Right forelimb (tissue), 1 donor: ENCODE measurements at regions not wholly inside any gene's neighbourhood (a gene's known extent, or its start where the extent isn't known, plus 50 kb on each side); places are given as distances from the start of the nearest gene placed in this dataset.

Source experiments
- DNase-seq: peaks from one replicate; pipeline ENCODE4 v3.0.0-alpha.2; 2018

- DNase-seq = no peak
Measured at GRCh38 chr14:98144964-98145363, 1127.0 kb downstream of the BCL11B start.

- no peak for DNase-seq
Measured at GRCh38 chr14:98146416-98146815, 1125.6 kb downstream of the BCL11B start.

GRCh38 chr14:98154254-98154653 is 1117.7 kb downstream of the BCL11B start:
- DNase-seq = no peak

DNA sequence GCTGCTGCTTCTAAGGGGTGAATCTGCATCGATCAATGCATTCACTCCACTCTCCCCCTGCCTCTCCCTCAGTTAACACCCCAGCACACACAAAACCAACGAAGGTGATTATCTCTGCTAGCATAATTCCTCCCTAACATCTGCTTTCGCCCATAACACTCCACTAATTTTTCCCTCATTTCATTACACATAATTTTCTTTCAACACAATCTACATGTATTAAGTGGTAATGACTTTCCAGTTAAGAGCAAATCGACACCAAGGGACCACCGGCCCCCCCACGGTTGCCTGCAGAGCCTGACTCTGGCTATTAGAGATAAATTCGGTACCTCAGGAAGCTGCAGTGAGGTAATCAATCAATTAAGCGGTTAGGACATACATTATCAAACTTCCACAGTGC is 1115.6 kb downstream of the BCL11B start:
- no peak for DNase-seq

- DNase-seq = no peak
Measured at GRCh38 chr14:98160901-98161300, 1111.1 kb downstream of the BCL11B start.

DNA sequence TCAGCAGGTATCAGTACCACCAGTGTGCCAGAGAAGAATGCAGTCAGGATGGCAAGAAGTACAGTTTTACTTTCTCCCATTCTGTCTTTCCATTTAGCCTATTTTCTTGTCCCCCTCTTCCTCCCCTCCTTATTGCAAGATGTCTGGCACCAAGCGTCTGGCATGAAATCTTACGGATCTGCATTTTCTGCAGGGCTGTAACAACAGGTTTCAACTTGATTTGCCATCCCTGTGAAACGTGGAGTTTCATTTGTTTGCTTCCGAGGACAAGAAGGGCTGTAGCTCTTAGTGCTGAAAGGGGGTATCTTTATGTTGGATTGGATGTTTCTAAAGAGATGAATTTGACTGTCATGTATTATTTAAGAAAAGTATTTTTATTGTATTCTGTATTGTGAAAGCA is 1110.6 kb downstream of the BCL11B start:
- no peak for DNase-seq

DNA sequence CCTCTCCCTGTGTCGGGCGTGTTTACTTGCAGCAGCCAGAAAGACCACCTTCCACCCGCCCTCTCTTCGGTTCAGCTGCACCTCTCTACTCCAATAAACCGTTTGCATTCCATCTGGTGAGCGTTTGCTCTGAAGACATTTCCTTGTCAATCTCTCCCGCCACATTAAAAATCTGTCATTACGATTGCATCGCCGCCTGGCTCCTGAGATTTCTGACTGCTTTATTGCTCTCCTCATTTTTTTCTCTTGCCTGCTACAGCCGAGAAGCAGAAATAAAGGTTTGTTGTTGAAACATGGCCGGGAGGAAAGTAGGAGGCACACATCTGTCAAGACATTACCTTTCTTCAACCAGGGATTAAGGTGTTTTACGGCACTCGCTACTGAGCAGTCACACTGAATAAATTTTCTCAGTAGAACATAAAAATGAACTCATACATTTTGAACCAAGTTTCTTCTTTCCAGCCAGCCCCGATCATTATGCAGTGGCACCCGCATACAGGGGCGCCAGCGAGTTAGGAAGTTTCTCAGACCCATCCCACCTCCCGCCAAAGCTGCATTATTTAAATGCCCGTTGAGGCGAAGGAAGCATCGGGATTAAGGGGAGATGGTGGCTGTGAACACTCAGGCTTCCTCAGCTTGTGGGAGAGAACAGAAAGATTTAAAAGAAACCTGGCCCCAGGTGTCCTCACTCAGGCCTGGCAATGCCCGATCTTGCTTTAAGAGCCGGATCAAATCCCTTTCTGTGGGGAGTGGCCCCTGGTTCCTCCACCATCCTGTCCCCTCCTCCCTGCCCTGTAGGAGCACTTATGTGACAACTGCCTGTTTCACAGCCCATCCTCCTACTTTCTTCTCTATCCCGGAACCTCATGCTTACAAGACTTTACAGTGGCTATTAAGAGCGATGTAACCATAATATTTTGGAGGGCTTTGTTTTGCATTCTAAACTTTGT is 1108.9 kb downstream of the BCL11B start:
- DNase-seq = no peak

DNA sequence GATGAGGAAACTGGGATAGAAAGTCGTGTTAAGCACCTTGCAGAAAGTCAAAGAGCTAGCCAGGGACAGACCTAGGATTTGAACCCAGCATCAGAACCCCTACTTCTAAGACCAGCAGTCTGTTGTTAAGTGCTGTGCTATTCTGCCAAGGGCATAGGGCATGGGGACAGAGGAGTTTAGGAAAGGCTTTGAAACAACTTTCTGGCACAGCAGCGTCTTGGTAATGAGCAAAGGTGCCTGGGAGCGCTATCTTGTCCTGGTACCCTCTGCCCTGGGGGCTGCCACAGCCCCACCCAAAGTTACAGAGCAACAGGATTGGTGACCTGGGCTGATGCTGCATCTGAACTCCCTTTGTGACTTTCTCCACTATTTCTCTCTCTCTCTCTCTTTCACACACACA is 1108.1 kb downstream of the BCL11B start:
- DNase-seq = no peak

DNA sequence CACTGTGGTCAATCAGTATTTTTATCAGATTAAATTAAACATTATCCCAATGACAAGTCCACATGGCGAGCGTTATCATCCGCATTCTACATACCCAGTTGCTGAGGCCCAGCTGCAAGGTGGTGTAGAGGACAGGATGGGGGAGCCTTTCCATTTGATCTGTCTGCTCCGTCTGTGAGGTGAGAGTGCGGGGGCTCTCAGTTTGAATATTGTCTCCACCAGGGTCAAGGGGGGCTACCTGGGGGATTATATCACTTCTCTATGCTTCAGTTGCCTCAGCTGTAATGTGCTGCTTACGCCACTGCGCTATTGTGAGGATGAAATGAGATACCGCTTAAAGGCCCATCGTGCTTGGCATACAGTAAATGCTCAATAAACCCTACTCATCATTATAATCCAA is 1106.0 kb downstream of the BCL11B start:
- DNase-seq = no peak

DNA sequence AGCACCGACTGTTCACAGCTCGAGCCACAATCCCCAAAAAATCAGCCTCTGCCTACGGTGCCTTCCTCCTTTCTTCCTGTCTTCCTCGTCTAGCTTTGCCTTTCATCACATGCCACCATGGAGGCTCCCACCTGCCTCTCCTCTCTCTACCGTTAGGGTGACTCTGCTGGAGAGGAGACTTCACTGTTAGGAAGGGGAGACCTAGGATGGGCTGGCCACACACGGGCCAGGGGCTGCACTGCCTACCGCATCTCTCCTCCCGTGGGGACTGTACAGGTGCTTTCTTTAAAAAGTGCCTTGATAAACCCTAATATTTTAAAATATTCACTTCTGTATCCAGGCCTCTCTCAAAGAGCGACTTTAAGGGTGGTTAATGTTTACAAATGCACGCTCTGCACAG is 1104.7 kb downstream of the BCL11B start:
- DNase-seq = no peak

DNA sequence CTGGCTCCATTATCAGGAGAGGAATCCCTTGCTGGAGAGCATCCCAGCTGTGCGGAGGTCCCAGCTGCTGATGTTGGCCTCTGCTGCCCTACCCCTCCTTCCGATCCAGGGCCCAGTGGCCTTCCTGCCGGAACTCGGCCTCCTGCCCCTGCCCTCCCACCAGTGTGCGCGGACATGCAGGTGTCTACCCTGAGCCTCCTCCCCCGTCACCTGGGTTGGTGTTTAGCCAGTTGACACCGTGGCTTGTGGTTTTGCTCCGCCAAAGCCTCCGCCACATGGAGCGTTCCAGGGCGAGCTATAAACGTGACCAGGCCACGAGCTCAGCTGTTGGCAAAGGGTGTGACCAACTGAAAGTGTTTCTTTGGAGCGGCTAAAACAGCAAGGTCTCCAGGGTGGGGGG is 1104.3 kb downstream of the BCL11B start:
- DNase-seq = no peak

DNA sequence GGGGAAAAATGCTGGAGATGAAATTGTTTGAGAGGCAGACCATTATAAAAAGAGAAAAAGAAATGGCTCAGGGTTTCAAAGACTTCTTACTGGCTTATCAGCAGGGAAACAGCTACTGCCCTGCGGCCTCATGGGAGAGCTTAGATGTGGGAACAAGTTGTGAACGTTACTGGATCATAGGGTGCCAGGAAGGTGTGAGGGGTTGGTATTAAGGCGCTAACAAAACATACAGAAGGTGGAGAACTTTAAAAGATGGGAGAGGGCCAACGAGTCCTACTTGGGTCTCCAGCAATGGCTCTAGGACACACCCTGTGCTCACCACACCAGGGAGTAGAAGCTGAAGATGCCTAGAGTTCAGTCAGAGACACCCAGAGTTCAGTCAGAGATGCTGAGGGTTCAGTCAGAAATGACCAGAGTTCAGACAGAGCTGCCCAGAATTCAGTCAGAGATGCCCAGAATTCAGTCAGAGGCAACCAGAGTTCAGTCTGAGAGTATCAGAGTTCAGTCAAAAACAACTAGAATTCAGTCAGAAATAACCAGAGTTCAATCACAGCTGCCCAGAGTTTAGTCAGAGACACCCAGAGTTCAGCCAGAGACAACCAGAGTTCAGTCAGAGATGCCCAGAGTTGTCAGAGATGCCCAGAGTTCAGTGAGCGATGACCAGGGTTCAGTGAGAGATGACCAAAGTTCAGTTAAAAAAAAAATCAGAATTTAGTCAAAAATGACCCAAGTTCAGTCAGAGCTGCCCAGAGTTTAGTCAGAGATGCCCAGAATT is 1103.6 kb downstream of the BCL11B start:
- no peak for DNase-seq

GRCh38 chr14:98169170-98169587 is 1102.8 kb downstream of the BCL11B start:
- no peak for DNase-seq

DNA sequence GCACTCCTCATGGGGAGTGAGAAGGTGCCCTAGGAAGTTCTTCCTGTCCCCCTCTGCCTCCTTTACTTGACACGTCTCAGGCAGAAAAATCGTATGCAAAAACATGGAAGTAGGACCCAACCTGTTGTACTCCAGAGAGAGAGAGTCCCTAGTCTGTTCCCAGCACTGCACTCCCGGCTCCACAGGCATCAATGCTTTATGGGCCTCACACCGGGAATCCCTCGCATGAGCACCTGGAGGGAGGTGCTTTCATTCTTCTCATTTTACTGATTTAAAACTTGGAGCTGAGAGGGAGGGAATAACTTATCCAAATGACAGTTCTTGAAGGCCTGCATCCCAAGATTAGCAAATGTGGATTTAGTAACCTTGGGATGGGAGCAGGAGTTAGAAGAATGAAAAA is 1101.4 kb downstream of the BCL11B start:
- DNase-seq = no peak

- no peak for DNase-seq
Measured at GRCh38 chr14:98171654-98172053, 1100.3 kb downstream of the BCL11B start.

DNA sequence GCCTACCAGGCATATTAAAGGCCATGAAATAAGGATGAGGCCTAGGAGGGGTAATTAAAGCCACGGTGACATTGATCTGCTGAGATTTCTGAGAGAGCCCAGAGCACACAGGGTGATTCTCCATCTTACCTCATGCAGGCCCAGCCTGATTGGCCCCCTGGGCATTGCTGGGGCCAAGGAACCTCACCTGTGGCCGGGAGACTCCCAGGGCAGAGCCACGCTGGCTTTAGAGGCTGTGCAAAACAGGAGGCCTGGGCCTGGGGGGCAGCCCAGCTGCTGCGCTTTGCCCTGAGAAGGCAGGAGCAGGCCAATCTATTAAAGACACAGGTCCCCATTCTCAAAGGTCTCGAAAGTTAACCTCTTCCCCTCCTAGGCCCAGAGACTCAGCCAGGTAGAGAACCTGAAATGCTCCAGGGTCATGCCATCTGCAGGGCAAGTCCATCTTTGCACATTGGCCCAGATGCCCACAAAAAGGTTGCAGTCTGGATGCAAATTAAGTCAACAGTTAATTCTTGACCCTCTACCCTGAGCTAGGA is 1099.7 kb downstream of the BCL11B start:
- no peak for DNase-seq

DNA sequence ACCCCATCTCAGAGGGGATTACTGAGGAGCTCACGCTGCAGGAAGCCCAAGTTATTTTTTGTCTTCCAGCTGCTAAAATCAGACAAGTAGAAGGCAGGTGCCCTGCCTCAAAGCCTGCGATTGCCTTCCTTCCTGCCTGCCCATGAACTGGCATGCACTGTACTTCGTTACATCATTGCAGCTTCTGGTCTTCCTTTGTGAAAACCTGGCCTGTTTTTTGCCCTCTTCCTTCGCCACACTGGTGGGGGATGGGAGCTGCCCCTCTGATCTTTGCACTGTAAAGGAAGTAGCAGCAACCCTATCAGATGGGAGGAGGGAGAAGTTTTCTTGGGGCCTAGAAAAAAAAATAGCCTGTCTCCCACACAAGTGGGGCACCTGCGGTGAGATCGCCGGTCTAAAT is 1098.7 kb downstream of the BCL11B start:
- DNase-seq = no peak

DNA sequence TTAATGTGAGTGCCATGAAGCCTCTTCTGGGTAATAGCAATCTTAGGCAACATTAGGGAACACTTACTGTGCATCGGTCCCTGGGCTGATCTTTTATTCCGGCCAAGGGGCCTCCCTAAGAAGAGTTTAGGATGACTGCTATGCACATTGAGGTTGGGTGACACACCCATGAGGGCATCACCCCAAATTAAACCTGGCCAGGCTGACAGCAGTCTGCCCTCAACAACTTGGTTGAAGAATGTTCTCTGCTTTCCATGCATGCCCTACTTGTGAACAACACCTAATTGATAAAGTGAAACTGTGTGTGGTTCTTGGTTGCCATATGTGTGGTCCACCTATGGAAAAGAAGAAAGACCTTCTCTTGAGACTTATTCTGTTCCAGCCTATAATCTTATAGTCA is 1098.0 kb downstream of the BCL11B start:
- no peak for DNase-seq

DNA sequence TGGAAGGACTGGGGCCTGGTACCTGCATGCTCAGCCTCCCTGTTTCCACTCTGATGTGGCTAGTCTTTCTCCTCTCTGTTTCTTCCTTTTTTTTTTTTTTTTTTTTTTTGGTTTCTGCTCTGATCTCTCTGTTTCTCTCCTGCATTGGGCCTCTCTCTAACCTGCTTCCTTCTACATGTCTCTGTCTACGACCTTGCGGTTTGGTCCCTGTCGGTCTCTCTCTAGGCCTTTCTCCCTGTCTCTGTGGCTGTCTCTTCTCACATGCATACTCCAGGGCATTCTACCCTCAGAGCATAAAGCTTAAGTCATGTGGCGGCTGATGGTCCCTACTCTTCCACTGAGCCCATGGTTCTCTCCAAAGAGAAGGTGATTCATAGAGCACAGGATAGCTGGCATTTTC is 1096.6 kb downstream of the BCL11B start:
- no peak for DNase-seq

- no peak for DNase-seq
Measured at GRCh38 chr14:98175881-98176280, 1096.1 kb downstream of the BCL11B start.

DNA sequence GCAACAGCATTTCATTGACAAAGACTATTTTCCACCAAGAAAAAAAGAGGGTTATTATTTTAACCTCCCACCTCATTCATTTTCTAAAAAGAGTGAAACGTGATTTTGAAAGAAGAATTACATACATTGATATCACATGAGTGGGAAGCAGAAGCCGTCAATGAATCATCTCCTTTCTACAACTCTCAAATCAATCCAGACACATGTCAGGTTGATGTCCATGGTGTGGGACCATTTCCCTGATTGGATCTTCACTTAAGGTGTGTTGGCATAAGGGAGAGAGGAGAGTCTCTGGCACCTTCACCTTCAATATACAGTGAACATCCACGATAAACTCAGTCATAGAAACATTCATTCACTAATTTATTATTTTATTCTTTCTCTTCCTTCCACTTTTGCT is 1095.1 kb downstream of the BCL11B start:
- DNase-seq = no peak

DNA sequence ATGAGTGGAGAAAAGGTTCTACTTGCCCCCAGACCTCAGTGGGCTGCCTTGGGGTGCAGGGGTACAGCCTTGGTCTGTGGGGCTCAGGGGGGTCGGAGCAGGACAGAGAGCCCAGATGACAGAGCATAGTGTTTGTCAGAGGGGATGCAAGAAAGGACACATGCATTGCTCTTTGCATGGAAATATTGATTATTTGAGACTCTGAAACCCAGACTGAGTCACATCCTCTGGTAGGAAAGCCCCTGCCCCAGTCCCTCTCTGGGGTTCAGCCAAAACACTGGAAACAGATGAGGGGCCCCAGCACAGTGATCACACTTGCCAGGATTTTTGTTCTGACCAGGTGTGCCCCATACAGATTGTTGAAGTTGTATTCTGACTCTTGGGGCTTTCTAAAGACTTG is 1094.4 kb downstream of the BCL11B start:
- DNase-seq = no peak

DNA sequence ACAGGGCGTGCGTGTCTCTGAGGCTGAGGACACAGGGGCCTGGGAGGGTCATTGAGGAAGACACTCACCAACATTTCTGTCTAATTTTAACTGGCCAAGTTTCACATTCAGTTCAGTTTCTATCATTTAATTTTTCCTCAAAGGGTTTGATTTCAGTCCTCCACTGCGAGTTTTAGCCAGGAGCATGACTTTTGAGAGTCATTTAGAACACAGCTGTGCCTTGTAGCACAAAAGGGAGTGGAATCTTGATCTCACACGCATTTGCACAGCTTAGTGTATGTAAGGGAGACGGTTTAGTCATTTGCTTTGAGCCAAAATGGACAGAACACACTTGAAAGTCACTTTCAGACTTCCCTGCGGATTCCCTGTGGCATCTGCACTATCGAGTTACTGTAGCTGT is 1090.8 kb downstream of the BCL11B start:
- DNase-seq = no peak

GRCh38 chr14:98181768-98182167 is 1090.2 kb downstream of the BCL11B start:
- DNase-seq = no peak
